ENCODE measurements at regions not wholly inside any gene's neighbourhood (a gene's known extent, or its start where the extent isn't known, plus 50 kb on each side); places are given as distances from the start of the nearest gene placed in this dataset.

DNA sequence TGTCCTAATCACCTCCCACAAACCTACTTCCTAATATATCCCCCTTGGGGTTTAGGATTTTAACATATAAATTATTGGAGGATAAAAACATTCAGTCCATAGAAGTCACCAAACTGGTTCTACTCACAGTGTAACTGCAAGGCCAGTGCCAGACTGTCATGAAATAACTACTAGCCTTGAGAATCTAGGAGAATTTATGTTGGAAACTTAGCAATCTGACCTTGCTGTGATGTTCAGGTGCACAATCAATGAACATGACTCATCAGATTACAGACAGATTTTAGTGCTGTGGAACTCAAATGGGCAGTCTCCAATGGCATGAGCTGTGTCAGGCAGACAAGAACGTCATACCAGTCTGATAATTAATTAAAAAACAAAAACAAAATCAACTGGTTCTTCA lies 571.4 kb upstream of the IGFBP3 start:
- DNase-seq (ENCODE audit: low read depth) = no peak

- no peak for DNase-seq (ENCODE audit: low read depth)
These were observed 569.3 kb upstream of the IGFBP3 start for GRCh38 chr7:46490406-46490805.

GRCh38 chr7:46489106-46489505 lies 568.0 kb upstream of the IGFBP3 start:
- DNase-seq (ENCODE audit: low read depth) = no peak

GRCh38 chr7:46488607-46489006 lies 567.5 kb upstream of the IGFBP3 start:
- no peak for DNase-seq (ENCODE audit: low read depth)

DNA sequence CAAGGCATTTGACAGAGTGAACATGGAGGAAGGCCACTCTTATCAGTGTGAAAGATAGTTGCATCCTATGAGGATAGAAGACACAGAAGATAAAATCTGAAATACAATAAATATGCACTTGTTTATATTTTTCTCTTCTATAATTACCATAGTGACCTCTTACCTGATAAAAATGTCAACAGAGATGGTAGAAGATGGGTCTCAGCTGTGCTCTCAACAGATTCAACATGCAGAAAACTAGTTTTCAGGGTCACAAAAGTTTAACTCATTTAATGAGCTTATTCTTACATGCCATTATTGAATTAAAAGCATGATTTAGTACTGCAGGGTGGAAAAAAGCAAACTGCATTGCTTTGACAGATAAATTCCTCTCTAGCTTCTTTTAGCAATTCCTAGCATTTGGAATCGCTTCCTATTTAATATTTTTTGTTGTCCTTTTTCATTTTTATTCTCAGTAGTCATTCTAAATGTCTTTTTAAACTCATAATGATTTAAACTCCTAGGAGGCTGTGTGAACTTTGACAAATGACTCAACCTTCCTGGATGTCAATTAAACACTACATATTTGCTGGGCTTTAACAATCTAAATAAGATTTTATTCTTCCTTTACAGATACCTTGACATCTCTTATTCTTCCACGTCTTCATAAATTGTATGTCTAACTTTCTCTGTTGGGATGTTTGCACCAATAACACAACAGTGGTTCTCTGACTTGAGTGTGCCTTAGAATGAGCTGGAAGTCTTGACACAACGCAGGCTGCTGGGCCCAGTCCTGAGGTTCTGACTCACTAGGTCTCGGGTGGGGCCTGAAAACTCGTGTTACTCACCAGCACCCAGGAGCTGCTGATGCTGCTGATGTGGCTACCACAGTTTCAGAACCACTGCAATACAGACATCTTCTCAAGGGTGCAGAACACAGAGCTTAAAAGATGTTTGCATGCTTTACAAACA lies 565.5 kb upstream of the IGFBP3 start:
- DNase-seq (ENCODE audit: low read depth) = no peak

- DNase-seq (ENCODE audit: low read depth) = no peak
These were observed 564.5 kb upstream of the IGFBP3 start for GRCh38 chr7:46485481-46486065.

- no peak for DNase-seq (ENCODE audit: low read depth)
These were observed 563.8 kb upstream of the IGFBP3 start for GRCh38 chr7:46484906-46485305.

- no peak for DNase-seq (ENCODE audit: low read depth)
These were observed 559.5 kb upstream of the IGFBP3 start for GRCh38 chr7:46480619-46481018.

GRCh38 chr7:46479680-46480079 lies 558.6 kb upstream of the IGFBP3 start:
- no peak for DNase-seq (ENCODE audit: low read depth)

GRCh38 chr7:46478046-46478445 lies 557.0 kb upstream of the IGFBP3 start:
- DNase-seq (ENCODE audit: low read depth) = no peak

- no peak for DNase-seq (ENCODE audit: low read depth)
These were observed 547.8 kb upstream of the IGFBP3 start for GRCh38 chr7:46468753-46469356.

DNA sequence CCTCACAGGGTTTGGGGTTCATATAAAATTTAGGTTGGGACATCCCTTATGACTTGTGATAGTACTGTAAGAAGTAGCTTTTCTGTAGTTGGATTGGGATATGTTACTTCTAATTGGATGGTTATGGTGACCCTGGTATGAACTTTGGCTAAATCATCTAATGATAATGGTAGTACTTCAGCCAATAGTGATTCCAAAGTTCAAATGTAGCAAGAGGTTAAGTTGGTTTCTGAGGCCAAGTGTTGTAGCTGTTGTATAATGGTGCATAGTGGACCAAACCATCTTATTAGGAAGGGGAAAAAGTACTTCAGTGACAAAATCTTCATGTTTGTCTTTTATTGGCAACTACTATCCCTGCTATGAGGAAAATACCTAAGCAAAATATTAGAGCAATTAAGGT lies 542.1 kb upstream of the IGFBP3 start:
- DNase-seq (ENCODE audit: low read depth) = no peak

DNA sequence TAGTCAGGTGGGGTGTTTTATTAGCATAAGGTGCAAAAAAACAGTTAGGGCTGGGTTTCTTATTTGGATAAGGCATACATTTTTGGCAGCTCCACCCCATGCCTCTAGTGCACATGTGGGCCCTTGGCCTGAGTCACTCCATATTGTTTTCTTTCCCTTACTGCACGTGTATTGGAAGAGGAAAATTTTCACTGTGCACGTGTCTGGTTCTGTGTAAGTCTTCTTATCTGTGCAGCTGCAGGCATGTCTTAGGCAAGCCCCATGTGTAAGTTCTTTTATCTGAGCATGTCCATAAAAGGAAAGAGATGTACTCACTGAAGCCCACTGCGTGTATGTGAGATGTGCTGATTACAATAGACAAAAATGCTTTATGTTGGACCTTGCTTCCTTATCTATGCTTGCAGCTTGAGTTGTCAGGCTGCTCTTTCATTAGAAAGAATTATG lies 540.3 kb upstream of the IGFBP3 start:
- no peak for DNase-seq (ENCODE audit: low read depth)

DNA sequence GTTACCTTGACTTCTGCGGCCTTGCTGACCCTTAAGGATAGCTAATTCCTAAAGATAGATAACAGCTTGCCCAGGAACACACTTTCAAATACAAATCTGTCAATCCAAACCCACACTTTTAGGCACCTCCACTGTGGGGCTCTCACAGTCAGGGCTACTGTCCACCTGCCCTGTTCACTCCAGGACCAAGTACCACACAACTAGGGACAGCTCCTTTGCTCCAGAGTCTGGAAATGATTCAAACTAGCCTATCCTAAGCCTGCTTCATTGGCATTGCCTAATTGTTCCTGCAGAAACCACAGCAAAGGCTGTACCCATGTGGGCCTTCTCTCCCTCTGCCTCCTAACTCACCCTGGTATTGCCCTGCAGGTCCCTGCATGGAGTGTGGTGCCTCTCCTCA lies 538.9 kb upstream of the IGFBP3 start:
- no peak for DNase-seq (ENCODE audit: low read depth)

DNA sequence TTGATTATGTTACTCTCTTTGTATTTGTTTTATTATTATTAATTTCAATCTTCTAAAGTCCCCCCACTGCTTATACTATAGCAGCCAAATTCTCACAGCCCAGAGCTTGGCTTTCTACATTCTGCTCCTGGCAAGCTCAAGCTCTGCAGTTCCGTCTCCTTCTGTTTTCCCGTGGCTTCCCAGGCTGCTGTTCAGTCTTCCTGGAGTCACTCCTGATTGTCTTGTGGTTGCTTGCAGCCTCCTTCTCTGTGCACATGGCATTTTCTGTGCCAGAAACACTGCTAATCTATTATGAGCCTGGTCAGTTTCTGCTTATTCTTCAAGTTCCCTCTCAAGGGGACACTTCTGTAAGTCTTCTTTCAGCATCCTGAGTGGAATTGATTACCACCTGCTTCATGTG lies 533.7 kb upstream of the IGFBP3 start:
- DNase-seq (ENCODE audit: low read depth) = no peak

DNA sequence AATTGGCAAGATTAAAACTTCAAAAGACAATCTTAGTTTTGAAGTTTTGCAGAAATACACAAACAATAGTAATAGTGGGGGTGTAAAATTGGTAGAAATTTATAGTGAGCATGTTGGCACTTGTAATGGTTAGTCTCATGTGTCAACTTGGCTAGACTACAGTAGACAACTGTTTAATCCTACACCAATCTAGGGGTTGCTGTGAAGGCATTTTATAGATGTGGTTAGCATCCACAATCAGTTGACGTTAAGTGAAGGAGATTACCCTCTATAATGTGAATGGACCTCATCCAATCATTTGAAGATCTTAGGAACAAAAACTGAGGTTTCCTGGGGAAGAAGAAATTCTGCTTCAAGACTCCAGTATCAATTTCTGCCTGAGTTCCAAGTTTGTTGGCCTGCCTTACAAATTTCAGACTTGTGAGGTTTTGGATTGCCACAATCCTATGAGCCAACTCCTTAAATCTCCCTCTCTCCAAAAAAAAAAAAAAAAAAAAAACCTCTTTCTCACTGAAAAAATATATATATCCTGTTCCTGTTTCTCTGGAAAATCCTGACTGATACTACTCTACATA lies 531.6 kb upstream of the IGFBP3 start:
- DNase-seq (ENCODE audit: low read depth) = no peak

DNA sequence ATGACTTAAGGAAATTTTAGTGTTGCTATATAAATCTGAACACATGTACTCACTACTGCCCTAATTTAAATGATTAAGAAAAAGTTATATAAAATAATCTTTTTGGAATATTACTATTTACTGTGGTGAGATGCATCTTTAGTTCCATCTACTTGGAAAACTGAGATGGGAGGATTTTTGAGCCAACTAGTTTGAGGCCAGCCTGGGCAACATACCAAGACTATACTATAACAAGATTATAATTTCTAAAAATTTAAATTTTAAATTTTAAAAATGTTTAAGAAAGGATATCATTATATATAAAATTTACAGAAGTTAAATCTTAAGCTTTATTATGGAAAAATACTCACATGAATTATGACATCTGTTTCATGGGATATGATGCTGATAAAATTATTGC lies 530.8 kb upstream of the IGFBP3 start:
- no peak for DNase-seq (ENCODE audit: low read depth)

- DNase-seq (ENCODE audit: low read depth) = no peak
These were observed 529.8 kb upstream of the IGFBP3 start for GRCh38 chr7:46450886-46451285.

DNA sequence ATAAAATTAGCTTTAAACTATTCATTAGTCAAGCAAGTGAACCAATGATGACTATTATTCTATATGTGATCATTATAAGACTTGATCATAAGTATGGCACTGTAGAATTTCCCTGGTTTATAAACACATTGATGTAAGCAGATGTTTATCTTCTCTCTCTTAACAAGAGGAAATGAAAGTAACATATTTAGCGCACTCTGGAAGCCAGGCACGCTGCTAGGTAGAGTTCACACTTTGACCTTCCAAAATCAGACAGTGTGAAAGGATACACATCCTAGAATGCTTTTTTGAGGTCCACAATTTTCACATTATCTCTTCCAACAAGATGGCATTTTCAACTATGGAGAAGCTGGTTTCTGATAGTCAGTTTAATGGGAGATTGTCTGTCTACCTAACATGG lies 529.4 kb upstream of the IGFBP3 start:
- no peak for DNase-seq (ENCODE audit: low read depth)

DNA sequence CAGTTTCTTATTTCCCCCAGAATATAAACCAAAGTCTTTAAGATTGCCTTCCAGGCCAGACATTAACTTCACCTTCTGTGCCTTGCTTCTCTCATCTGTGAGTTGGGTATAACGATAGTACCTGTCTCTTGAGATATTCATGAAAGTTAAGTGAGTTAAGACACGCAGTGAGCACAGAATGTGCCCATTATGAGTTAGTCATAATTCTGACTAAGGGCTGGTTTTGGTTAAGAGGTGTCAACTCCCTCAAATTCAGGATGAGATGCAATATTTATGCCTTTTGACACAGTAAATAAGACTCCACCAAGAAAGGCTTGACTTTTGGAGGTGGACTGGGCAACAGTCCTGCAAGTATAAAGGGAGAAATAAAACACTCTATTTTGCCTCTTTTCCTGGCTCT lies 528.7 kb upstream of the IGFBP3 start:
- no peak for DNase-seq (ENCODE audit: low read depth)

GRCh38 chr7:46448478-46448877 lies 527.4 kb upstream of the IGFBP3 start:
- DNase-seq (ENCODE audit: low read depth) = no peak

DNA sequence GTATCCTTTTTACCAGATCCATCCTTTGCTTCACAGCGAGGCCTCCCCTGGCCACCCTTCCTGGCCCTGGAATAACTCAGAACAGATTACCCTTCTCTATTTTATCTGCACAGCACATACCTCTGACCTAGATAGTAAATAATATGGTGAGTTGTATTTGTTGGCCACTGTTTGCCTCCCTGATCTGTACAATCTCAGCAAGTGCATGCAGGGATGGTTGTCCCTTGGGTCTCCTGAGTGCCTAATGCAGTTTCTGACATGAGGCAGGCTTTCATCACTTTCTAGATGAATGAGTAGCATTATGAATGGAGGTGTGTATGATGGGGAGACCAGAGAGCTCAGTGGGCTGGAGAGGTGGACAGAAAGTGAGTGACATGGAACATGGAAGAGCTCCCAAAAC lies 525.1 kb upstream of the IGFBP3 start:
- no peak for DNase-seq (ENCODE audit: low read depth)

- no peak for DNase-seq (ENCODE audit: low read depth)
These were observed 523.2 kb upstream of the IGFBP3 start for GRCh38 chr7:46444256-46444655.
